ENCODE measurements at regions not wholly inside any gene's neighbourhood (a gene's known extent, or its start where the extent isn't known, plus 50 kb on each side); places are given as distances from the start of the nearest gene placed in this dataset.
"Not testable (repeated sequence)": the region's sequence is repeated elsewhere in the genome, so short reads cannot be mapped to it uniquely, and the experiment has no call there.

- CTCF ChIA-PET, H3K36me3 Mint-ChIP-seq, H3K4me3 Mint-ChIP-seq, DNase-seq, H3K4me1 Mint-ChIP-seq, H3K27ac Mint-ChIP-seq, H3K9me3 Mint-ChIP-seq, H3K27me3 Mint-ChIP-seq: not testable (repeated sequence)
Measured at GRCh38 chr1:120465900-120466299, 51.1 kb downstream of the NBPF8 start.

GRCh38 chr1:120477663-120478062 is 62.8 kb downstream of the NBPF8 start:
- H3K27ac Mint-ChIP-seq, H3K27me3 Mint-ChIP-seq, CTCF ChIA-PET, DNase-seq, H3K4me1 Mint-ChIP-seq, H3K4me3 Mint-ChIP-seq, H3K9me3 Mint-ChIP-seq: not testable (repeated sequence)
- peaks cover 20% of the 10 kb centered on the region for H3K36me3 Mint-ChIP-seq

GRCh38 chr1:120478400-120478799 is 63.6 kb downstream of the NBPF8 start:
- H3K4me3 Mint-ChIP-seq, H3K4me1 Mint-ChIP-seq, H3K27ac Mint-ChIP-seq, CTCF ChIA-PET, DNase-seq, H3K27me3 Mint-ChIP-seq, H3K9me3 Mint-ChIP-seq: not testable (repeated sequence)
- peaks cover 23% of the 10 kb centered on the region for H3K36me3 Mint-ChIP-seq

- CTCF ChIA-PET, H3K4me1 Mint-ChIP-seq, H3K27ac Mint-ChIP-seq, H3K9me3 Mint-ChIP-seq, H3K4me3 Mint-ChIP-seq, DNase-seq, H3K27me3 Mint-ChIP-seq: not testable (repeated sequence)
- H3K36me3 Mint-ChIP-seq: peaks cover 23% of the 10 kb centered on the region
Measured at GRCh38 chr1:120487542-120487941, 72.7 kb downstream of the NBPF8 start.

- H3K27ac Mint-ChIP-seq, CTCF ChIA-PET, H3K4me1 Mint-ChIP-seq, H3K9me3 Mint-ChIP-seq, H3K4me3 Mint-ChIP-seq, H3K27me3 Mint-ChIP-seq, DNase-seq: not testable (repeated sequence)
- peaks cover 20% of the 10 kb centered on the region for H3K36me3 Mint-ChIP-seq
Measured at GRCh38 chr1:120489217-120489616, 74.4 kb downstream of the NBPF8 start.

- H3K4me1 Mint-ChIP-seq, H3K4me3 Mint-ChIP-seq, H3K27me3 Mint-ChIP-seq, H3K27ac Mint-ChIP-seq, H3K9me3 Mint-ChIP-seq, DNase-seq, CTCF ChIA-PET: not testable (repeated sequence)
- H3K36me3 Mint-ChIP-seq: peaks cover 14% of the 10 kb centered on the region
Measured at GRCh38 chr1:120497145-120497544, 82.3 kb downstream of the NBPF8 start.

GRCh38 chr1:120503284-120503683 is 88.4 kb downstream of the NBPF8 start:
- CTCF ChIA-PET, H3K27me3 Mint-ChIP-seq, H3K27ac Mint-ChIP-seq, H3K36me3 Mint-ChIP-seq, H3K4me1 Mint-ChIP-seq, H3K4me3 Mint-ChIP-seq, DNase-seq, H3K9me3 Mint-ChIP-seq: not testable (repeated sequence)

GRCh38 chr1:120506352-120506751 is 91.5 kb downstream of the NBPF8 start:
- H3K36me3 Mint-ChIP-seq, H3K4me1 Mint-ChIP-seq, H3K27ac Mint-ChIP-seq, H3K4me3 Mint-ChIP-seq, H3K9me3 Mint-ChIP-seq, DNase-seq, CTCF ChIA-PET, H3K27me3 Mint-ChIP-seq: not testable (repeated sequence)

GRCh38 chr1:120508351-120508750 is 93.5 kb downstream of the NBPF8 start:
- not testable (repeated sequence) for H3K27me3 Mint-ChIP-seq, H3K4me1 Mint-ChIP-seq

GRCh38 chr1:120509258-120509657 is 94.4 kb downstream of the NBPF8 start:
- H3K4me1 Mint-ChIP-seq, DNase-seq, H3K4me3 Mint-ChIP-seq, H3K27ac Mint-ChIP-seq, CTCF ChIA-PET, H3K27me3 Mint-ChIP-seq, H3K9me3 Mint-ChIP-seq: not testable (repeated sequence)
- H3K36me3 Mint-ChIP-seq: peaks cover 18% of the 10 kb centered on the region

More at GRCh38 chr1:120508351-120508750, 93.5 kb downstream of the NBPF8 start:
- H3K9me3 Mint-ChIP-seq, CTCF ChIA-PET, DNase-seq, H3K27ac Mint-ChIP-seq, H3K4me3 Mint-ChIP-seq: not testable (repeated sequence)
- H3K36me3 Mint-ChIP-seq: peaks cover 18% of the 10 kb centered on the region

- DNase-seq, CTCF ChIA-PET, H3K27me3 Mint-ChIP-seq, H3K4me3 Mint-ChIP-seq, H3K27ac Mint-ChIP-seq, H3K9me3 Mint-ChIP-seq, H3K4me1 Mint-ChIP-seq: not testable (repeated sequence)
- H3K36me3 Mint-ChIP-seq: peaks cover 21% of the 10 kb centered on the region
Measured at GRCh38 chr1:120513099-120513498, 98.3 kb downstream of the NBPF8 start.

GRCh38 chr1:120513531-120513930 is 98.7 kb downstream of the NBPF8 start:
- not testable (repeated sequence) for H3K9me3 Mint-ChIP-seq

GRCh38 chr1:120519196-120519595 is 104.4 kb downstream of the NBPF8 start:
- H3K27ac Mint-ChIP-seq, H3K9me3 Mint-ChIP-seq, H3K4me3 Mint-ChIP-seq, H3K27me3 Mint-ChIP-seq, H3K4me1 Mint-ChIP-seq, CTCF ChIA-PET, DNase-seq: not testable (repeated sequence)
- peaks cover 11% of the 10 kb centered on the region for H3K36me3 Mint-ChIP-seq

More at GRCh38 chr1:120513531-120513930, 98.7 kb downstream of the NBPF8 start:
- H3K27ac Mint-ChIP-seq, H3K4me3 Mint-ChIP-seq, H3K4me1 Mint-ChIP-seq, H3K27me3 Mint-ChIP-seq, CTCF ChIA-PET, DNase-seq: not testable (repeated sequence)
- peaks cover 21% of the 10 kb centered on the region for H3K36me3 Mint-ChIP-seq

- H3K27me3 Mint-ChIP-seq, H3K4me1 Mint-ChIP-seq, H3K9me3 Mint-ChIP-seq, H3K27ac Mint-ChIP-seq, H3K4me3 Mint-ChIP-seq, H3K36me3 Mint-ChIP-seq, CTCF ChIA-PET, DNase-seq: not testable (repeated sequence)
Measured at GRCh38 chr1:120524416-120524815, 109.6 kb downstream of the NBPF8 start.

GRCh38 chr1:120525386-120525785 is 110.6 kb downstream of the NBPF8 start:
- H3K4me3 Mint-ChIP-seq, CTCF ChIA-PET, H3K9me3 Mint-ChIP-seq, H3K27ac Mint-ChIP-seq, H3K36me3 Mint-ChIP-seq, H3K4me1 Mint-ChIP-seq, H3K27me3 Mint-ChIP-seq, DNase-seq: not testable (repeated sequence)

GRCh38 chr1:120529475-120530089 is 114.7 kb downstream of the NBPF8 start:
- H3K4me3 Mint-ChIP-seq, H3K27me3 Mint-ChIP-seq, H3K36me3 Mint-ChIP-seq, H3K27ac Mint-ChIP-seq, H3K9me3 Mint-ChIP-seq, CTCF ChIA-PET, DNase-seq: not testable (repeated sequence)
- peaks cover 12% of the 10 kb centered on the region for H3K4me1 Mint-ChIP-seq

All from activated naive CD4-positive, alpha-beta T cell treated with anti-CD3 and anti-CD28 coated beads, Interleukin-2, amount 10 ng/mL, durations not matched to agents 7 days and 5 days (primary cell).